NCI-H446 (cell line): ENCODE measurements at regions not wholly inside any gene's neighbourhood (a gene's known extent, or its start where the extent isn't known, plus 50 kb on each side); places are given as distances from the start of the nearest gene placed in this dataset.

Experiments
- DNase-seq, 2 experiments: peaks; one replicate each; lab custom pipeline; 2025; lab: John Stamatoyannopoulos, UW

DNA sequence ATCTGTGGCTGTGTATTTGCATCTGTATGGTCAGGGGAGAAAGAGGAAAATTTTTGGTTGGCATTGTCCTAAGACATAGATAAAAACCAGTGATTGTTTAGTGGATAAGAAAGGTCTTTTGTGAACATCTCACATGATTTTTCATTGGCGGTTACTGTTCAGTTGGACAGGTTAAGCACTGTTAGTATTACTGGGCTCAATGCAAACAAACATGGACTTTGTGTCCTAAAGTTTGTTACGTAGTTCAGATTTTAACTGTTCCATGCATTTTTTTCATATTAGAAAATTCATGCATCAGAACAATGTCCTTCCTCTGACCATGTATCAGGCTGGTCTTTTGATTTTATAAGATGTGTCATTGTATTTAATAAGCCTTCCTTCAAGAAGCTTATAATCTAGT lies 368.0 kb downstream of the MEIS1 start:
- DNase-seq: no peak

DNA sequence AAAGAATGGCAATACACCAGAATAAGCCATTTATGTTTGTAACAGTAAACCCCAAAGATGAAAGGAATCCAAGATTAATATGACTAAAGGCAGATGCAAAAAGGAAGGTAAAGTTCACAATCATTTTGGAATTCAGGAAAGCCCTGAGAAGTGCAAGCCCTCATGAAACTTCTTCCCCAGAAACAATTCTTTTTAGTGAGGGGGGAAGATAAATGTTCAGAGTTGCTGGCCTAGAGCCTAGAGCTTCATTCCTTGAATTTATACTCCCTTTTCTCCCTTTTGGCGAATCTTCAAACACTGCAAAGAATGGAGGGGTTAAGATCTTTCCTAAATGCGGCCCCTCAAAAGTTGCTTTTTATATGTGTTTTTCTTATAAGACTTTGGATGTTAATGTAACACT lies 368.8 kb downstream of the MEIS1 start:
- no peak for DNase-seq

GRCh38 chr2:66805016-66805865 lies 370.3 kb downstream of the MEIS1 start:
- no peak for DNase-seq

DNA sequence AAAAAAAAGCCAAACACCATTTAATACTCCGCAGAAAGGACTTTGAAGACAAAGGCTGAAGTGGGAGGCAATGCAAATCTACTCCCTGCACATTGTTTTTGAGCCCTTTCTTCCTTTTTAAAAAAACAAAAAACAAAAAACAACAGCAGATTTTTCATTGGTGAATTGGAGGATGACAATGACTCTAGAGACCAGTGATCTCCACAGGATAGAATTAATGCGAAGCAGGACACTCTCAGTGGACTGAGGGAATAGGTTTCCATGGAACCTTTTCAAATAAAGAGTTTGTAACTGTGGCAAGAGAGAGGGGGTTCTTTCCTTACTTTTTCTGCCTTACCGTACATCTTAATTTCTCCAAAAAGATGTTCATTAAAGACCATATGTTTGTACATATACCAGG lies 371.0 kb downstream of the MEIS1 start:
- no peak for DNase-seq

DNA sequence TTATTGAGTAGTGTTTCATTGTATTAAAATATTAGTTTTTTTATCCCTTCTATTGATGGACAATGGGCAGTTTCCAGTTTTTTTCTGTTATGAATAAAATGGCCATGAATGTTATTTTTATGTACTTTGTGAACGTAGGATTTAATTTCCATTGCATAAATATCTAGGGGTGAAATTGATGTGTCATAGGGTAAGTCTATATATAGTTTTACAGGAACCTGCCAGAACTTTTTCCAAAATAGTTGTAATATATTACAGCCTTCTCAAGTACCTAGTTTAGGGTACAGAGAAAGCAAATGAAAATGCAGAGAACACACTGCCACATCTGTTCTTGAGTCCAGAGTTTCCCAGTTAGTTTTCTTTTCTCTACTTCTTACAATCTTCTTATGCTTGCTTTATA lies 378.6 kb downstream of the MEIS1 start:
- DNase-seq: no peak

GRCh38 chr2:66813976-66814375 lies 379.1 kb downstream of the MEIS1 start:
- DNase-seq: no peak

DNA sequence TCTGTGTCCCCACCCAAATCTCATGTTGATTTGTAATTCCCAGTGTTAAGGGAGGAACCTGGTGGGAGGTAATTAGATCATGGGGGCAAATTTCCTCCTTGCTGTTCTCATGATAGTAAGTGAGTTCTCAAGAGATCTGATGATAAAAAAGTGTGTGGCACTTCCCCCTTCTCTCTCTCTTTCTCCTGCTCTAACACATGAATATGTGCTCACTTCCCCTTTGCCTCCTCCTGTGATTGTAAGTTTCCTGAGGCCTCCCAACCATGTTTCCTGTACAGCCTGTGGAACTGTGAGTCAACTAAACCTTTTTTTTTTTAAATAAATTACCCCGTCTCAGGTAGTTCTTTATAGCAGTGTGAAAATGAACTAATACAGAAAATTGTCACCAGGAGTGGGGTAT lies 380.0 kb downstream of the MEIS1 start:
- no peak for DNase-seq

- no peak for DNase-seq
Measured at GRCh38 chr2:66815886-66816285, 381.0 kb downstream of the MEIS1 start.

DNA sequence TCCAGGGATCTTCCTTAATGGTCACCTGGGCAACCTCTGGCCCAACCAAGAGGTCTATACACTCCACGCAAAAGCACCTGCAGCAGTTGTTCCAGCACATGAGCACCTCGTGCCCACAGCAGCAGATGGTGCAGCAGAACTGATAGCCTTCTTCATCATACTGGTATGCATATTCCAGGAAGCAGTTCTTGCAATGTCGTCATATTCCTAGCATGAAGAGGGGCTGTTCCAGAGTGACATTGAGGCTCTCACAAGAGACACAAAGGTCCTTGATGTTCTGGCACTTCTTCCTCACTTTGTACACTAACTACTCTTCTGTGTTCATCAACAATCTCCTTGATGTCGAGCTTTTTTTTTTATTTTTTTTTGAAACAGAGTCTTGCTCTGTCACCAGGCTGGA lies 386.2 kb downstream of the MEIS1 start:
- DNase-seq: no peak

DNA sequence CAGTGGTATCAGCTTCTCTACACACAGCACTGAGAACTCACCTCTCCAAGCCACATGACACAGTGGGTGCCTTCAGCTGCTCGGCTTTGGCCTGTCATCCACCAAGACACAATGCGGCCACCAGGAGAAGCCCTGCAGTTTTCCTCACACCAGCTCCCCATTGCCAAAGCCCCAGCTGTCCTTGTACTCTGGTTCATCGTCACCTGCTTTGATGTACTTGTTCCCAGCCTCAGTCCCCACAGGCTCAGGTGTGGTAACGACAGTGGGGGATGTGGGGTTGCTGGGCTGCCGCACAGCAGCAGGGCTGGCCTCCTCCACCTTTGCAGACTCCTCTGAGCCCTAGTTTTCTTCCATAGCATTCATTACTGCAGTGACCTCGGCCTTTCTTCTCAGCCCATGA lies 387.3 kb downstream of the MEIS1 start:
- DNase-seq: no peak

GRCh38 chr2:66824926-66825325 lies 390.0 kb downstream of the MEIS1 start:
- no peak for DNase-seq

GRCh38 chr2:66827851-66828250 lies 392.9 kb downstream of the MEIS1 start:
- no peak for DNase-seq

DNA sequence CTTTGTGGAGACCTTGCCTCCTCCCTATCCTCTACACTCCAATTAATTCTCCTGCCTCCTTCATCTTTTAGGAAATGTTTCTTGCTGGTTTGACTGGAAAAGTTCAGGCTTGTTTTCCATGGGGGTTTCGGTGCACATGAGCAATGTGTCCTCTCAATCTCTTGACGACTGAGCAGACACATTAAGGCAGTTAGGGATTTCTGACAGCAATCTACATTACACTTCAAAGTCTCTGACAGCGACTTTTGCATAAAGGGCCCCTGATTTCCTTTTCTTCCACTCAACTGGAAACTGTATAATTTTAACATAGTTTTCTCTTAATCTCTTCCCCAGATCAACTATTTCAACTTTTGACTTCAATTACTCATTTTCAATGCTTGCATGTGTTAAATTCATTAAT lies 394.0 kb downstream of the MEIS1 start:
- no peak for DNase-seq

- DNase-seq: no peak
Measured at GRCh38 chr2:66830881-66831280, 396.0 kb downstream of the MEIS1 start.

GRCh38 chr2:66832646-66833435 lies 397.9 kb downstream of the MEIS1 start:
- DNase-seq: peak in 1 of 2 experiments; percentile 10

- no peak for DNase-seq
Measured at GRCh38 chr2:66834859-66835258, 399.9 kb downstream of the MEIS1 start.

GRCh38 chr2:66836851-66837250 lies 401.9 kb downstream of the MEIS1 start:
- no peak for DNase-seq

DNA sequence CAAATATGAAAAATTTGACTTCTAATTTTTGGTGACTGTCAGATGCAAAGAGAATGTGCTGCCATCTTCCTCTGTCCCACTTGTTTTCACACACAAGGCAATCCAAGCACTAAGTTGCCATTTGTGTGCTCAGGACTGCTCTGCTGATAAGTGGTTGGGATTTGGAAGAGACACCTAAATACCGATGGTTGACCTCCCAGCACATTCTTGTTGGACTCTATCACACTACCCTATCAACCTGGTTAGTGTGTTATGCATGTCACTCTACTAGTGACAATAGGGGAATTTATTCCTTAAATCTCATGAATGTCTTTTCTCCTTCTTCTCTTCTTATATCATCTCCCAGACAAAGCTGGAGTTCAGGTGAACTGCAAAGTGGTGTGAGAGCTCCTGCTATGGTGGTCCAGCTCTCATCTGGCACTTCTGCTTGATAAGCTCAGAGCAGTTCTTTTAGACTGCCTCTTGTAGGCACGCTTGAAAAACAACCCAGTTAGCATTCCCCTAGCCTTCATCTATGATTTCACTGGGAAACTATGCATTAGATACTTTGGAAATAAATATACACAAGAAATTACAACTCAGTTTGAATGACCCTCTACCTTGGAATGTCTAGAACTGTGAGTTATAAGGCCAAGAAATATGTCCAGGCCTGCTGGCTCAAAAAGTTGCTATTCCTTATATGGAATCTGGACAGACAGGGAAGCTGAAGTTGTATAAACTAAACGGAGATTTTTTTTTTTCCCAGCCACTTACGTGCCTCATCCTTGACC lies 404.8 kb downstream of the MEIS1 start:
- DNase-seq: no peak

GRCh38 chr2:66840321-66841002 lies 405.5 kb downstream of the MEIS1 start:
- DNase-seq: no peak

- no peak for DNase-seq
Measured at GRCh38 chr2:66843847-66844246, 408.9 kb downstream of the MEIS1 start.

GRCh38 chr2:66845307-66845706 lies 410.4 kb downstream of the MEIS1 start:
- no peak for DNase-seq

DNA sequence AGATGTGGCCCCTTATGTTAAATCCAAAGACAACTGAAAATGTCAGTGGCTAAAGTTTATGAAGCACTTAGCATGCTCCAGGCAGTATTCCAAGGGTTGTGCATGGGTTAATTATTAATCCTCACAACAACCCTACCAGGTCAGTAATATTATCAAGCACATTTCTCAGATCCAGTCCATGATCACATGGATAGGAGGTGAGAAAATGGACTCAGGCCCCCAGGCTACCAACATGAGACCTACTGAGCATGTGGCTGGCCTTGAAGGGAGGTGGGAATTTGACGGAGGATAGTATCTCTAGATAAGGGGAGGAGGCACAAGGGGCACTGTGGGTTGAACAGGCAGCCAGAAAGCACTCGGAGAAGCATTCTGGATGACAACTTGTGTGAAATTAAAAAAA lies 412.0 kb downstream of the MEIS1 start:
- DNase-seq: no peak
